ENCODE measurements at regions not wholly inside any gene's neighbourhood (a gene's known extent, or its start where the extent isn't known, plus 50 kb on each side); places are given as distances from the start of the nearest gene placed in this dataset.

- DNase-seq, result no peak
- H3K4me1 ChIP-seq, result peaks cover 4% of the 10 kb centered on the region; the same call in 1 of the 2 replicates
- TF ChIP-seq CTCF (IDR thresholded peaks at IDR 0.05; ENCODE audit: low read depth, low read length), result no peak
- no peaks in the 10 kb centered on the region; the same call in none of the 2 replicates for H3K9me3 ChIP-seq
- no peak overlapping the region for H3K4me3 ChIP-seq (ENCODE audit: low read depth, low read length)
- no peaks in the 10 kb centered on the region for H3K27me3 ChIP-seq
- H3K36me3 ChIP-seq, result no peaks in the 10 kb centered on the region
Observed at GRCh38 chr6:108750801-108751200, 97.4 kb upstream of the ARMC2 start.

- Histone ChIP-seq H3K4me1 (peaks cover 4% of the 10 kb centered on the region; the same call in 1 of the 2 replicates), H3K9me3 (no peaks in the 10 kb centered on the region; the same call in none of the 2 replicates), H3K27me3 (no peaks in the 10 kb centered on the region), H3K4me3 (ENCODE audit: low read depth, low read length) (no peak overlapping the region), H3K36me3 (no peaks in the 10 kb centered on the region)
- no peak for TF ChIP-seq CTCF (IDR thresholded peaks at IDR 0.05; ENCODE audit: low read depth, low read length)
- DNase-seq, result no peak
Observed at GRCh38 chr6:108751282-108751681, 96.9 kb upstream of the ARMC2 start.

- H3K4me1 ChIP-seq, result peaks cover 4% of the 10 kb centered on the region; the same call in 1 of the 2 replicates
- TF ChIP-seq CTCF (IDR thresholded peaks at IDR 0.05; ENCODE audit: low read depth, low read length), result no peak
- no peak for DNase-seq
- no peaks in the 10 kb centered on the region for H3K27me3 ChIP-seq
- H3K36me3 ChIP-seq, result no peaks in the 10 kb centered on the region
- no peaks in the 10 kb centered on the region; the same call in none of the 2 replicates for H3K9me3 ChIP-seq
- H3K4me3 ChIP-seq (ENCODE audit: low read depth, low read length), result no peak overlapping the region
Observed at GRCh38 chr6:108751851-108752732, 96.1 kb upstream of the ARMC2 start.

- TF ChIP-seq CTCF (IDR thresholded peaks at IDR 0.05; ENCODE audit: low read depth, low read length), result no peak
- DNase-seq, result no peak
- Histone ChIP-seq H3K4me1 (peaks cover 4% of the 10 kb centered on the region; the same call in 1 of the 2 replicates), H3K9me3 (no peaks in the 10 kb centered on the region; the same call in none of the 2 replicates), H3K36me3 (no peaks in the 10 kb centered on the region), H3K4me3 (ENCODE audit: low read depth, low read length) (no peak overlapping the region), H3K27me3 (no peaks in the 10 kb centered on the region)
Observed at GRCh38 chr6:108752733-108753590, 95.3 kb upstream of the ARMC2 start.

GRCh38 chr6:108755257-108756240 lies 92.7 kb upstream of the ARMC2 start:
- Histone ChIP-seq H3K4me1 (peaks cover 4% of the 10 kb centered on the region; the same call in 1 of the 2 replicates), H3K36me3 (no peaks in the 10 kb centered on the region), H3K4me3 (ENCODE audit: low read depth, low read length) (no peak overlapping the region), H3K27me3 (no peaks in the 10 kb centered on the region), H3K9me3 (no peaks in the 10 kb centered on the region; the same call in none of the 2 replicates)
- no peak for DNase-seq
- no peak for TF ChIP-seq CTCF (IDR thresholded peaks at IDR 0.05; ENCODE audit: low read depth, low read length)

Data from BE2C (cell line).